ENCODE measurements at regions not wholly inside any gene's neighbourhood (a gene's known extent, or its start where the extent isn't known, plus 50 kb on each side); places are given as distances from the start of the nearest gene placed in this dataset.
"Not testable (repeated sequence)": the region's sequence is repeated elsewhere in the genome, so short reads cannot be mapped to it uniquely, and the experiment has no call there.

DNA sequence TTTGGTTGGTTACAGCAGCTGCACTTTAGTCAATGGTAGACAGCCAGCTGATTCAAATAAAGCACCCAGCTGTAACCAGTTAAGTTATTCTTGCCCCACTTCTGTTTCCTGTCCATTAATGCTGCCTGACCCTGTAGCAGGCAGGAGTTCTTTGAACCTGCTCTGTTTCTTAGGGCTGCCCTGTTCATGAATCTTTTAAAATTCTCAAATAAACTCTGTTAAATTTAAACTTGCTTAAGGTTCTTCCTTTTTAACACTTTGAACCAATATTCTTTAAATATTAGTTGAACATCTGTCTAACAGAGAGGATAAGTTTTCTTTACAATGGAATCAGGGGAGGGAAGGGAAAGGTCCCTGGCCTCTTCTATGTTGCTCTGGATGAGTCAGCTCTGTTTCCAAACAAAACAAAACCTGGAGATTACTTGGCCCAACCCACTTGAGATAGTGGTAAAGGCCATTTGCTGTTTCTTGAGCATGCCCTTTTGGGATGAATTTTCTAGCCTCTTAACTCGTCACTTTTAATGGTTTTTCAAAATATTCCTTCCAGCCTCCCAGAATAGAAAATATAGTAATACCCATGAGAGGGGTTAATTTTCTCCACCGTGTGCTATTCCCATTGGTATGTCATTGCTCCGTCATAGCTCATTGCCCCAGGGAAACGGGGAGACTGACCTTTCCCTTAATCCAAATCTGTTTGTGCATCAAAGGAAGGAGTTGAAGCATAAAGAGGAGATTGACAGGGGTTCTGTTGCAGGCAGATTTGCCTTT lies 112.1 kb upstream of the FHL2 start:
- Histone ChIP-seq H3K27me3 (ENCODE audit: control insufficient read depth, insufficient read depth, low read length, poor library complexity, severe bottlenecking) (no peaks in the 10 kb centered on the region), H3K27ac (ENCODE audit: low read depth, low read length) (no peak overlapping the region), H3K36me3 (ENCODE audit: control insufficient read depth, insufficient read depth, low read length) (no peaks in the 10 kb centered on the region), H3K9me3 (ENCODE audit: control insufficient read depth, low read length) (no peaks in the 10 kb centered on the region), H3K9ac (ENCODE audit: extremely low read depth, low read length, poor library complexity, severe bottlenecking) (no peak overlapping the region), H3K4me3 (ENCODE audit: low read length) (no peak overlapping the region), H3K4me1 (ENCODE audit: control insufficient read depth, insufficient read depth, low read length) (peaks cover 10% of the 10 kb centered on the region)
- Mint-ChIP-seq H3K36me3 (ENCODE audit: low read depth) (no peaks in the 10 kb centered on the region), H3K27ac (no peak overlapping the region), H3K4me1 (peaks cover 12% of the 10 kb centered on the region), H3K27me3 (ENCODE audit: insufficient read depth) (peaks cover 7% of the 10 kb centered on the region), H3K9me3 (no peaks in the 10 kb centered on the region), H3K4me3 (no peak overlapping the region)
- DNase-seq: no peak
- 90 to 94% methylated on average over 3 to 4 of the region's 4 CpGs for WGBS, 2 experiments (ENCODE audit: insufficient coverage in 1 of 2, insufficient read length in 1 of 2)
- TF ChIP-seq, protein P1, sequence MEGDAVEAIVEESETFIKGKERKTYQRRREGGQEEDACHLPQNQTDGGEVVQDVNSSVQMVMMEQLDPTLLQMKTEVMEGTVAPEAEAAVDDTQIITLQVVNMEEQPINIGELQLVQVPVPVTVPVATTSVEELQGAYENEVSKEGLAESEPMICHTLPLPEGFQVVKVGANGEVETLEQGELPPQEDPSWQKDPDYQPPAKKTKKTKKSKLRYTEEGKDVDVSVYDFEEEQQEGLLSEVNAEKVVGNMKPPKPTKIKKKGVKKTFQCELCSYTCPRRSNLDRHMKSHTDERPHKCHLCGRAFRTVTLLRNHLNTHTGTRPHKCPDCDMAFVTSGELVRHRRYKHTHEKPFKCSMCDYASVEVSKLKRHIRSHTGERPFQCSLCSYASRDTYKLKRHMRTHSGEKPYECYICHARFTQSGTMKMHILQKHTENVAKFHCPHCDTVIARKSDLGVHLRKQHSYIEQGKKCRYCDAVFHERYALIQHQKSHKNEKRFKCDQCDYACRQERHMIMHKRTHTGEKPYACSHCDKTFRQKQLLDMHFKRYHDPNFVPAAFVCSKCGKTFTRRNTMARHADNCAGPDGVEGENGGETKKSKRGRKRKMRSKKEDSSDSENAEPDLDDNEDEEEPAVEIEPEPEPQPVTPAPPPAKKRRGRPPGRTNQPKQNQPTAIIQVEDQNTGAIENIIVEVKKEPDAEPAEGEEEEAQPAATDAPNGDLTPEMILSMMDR (conservative IDR thresholded peaks at IDR 0.05): no peak

GRCh38 chr2:105509269-105510086 lies 110.6 kb upstream of the FHL2 start:
- Histone ChIP-seq H3K4me1 (ENCODE audit: control insufficient read depth, insufficient read depth, low read length) (peaks cover 13% of the 10 kb centered on the region), H3K27me3 (ENCODE audit: control insufficient read depth, insufficient read depth, low read length, poor library complexity, severe bottlenecking) (no peaks in the 10 kb centered on the region), H3K9ac (ENCODE audit: extremely low read depth, low read length, poor library complexity, severe bottlenecking) (no peak overlapping the region), H3K36me3 (ENCODE audit: control insufficient read depth, insufficient read depth, low read length) (no peaks in the 10 kb centered on the region), H3K27ac (ENCODE audit: low read depth, low read length) (no peak overlapping the region), H3K4me3 (ENCODE audit: low read length) (no peak overlapping the region), H3K9me3 (ENCODE audit: control insufficient read depth, low read length) (no peaks in the 10 kb centered on the region)
- Mint-ChIP-seq H3K4me1 (peaks cover 16% of the 10 kb centered on the region), H3K27ac (no peak overlapping the region), H3K36me3 (ENCODE audit: low read depth) (no peaks in the 10 kb centered on the region), H3K4me3 (no peak overlapping the region), H3K9me3 (no peaks in the 10 kb centered on the region), H3K27me3 (ENCODE audit: insufficient read depth) (peaks cover 7% of the 10 kb centered on the region)
- TF ChIP-seq, protein P1 (conservative IDR thresholded peaks at IDR 0.05): no peak
- WGBS, 2 experiments (ENCODE audit: insufficient coverage in 1 of 2, insufficient read length in 1 of 2): 73 to 91% methylated on average over 1 to 6 of the region's 6 CpGs
- no peak for DNase-seq

GRCh38 chr2:105506860-105507259 lies 108.0 kb upstream of the FHL2 start:
- H3K36me3 Mint-ChIP-seq (ENCODE audit: low read depth); H3K27me3 Mint-ChIP-seq (ENCODE audit: insufficient read depth); DNase-seq; H3K4me3 ChIP-seq (ENCODE audit: low read length); H3K9ac ChIP-seq (ENCODE audit: extremely low read depth, low read length, poor library complexity, severe bottlenecking); H3K27me3 ChIP-seq (ENCODE audit: control insufficient read depth, insufficient read depth, low read length, poor library complexity, severe bottlenecking); H3K27ac Mint-ChIP-seq; H3K4me3 Mint-ChIP-seq; H3K36me3 ChIP-seq (ENCODE audit: control insufficient read depth, insufficient read depth, low read length); H3K9me3 ChIP-seq (ENCODE audit: control insufficient read depth, low read length); H3K27ac ChIP-seq (ENCODE audit: low read depth, low read length); H3K9me3 Mint-ChIP-seq: not testable (repeated sequence)
- no CpG with 5 or more reads among the region's 1 CpG for WGBS, 2 experiments (ENCODE audit: insufficient coverage in 1 of 2, insufficient read length in 1 of 2)
- H3K4me1 Mint-ChIP-seq: peaks cover 19% of the 10 kb centered on the region
- peaks cover 17% of the 10 kb centered on the region for H3K4me1 ChIP-seq (ENCODE audit: control insufficient read depth, insufficient read depth, low read length)

Measured in endodermal cell (in vitro differentiated cells).